ENCODE measurements at regions not wholly inside any gene's neighbourhood (a gene's known extent, or its start where the extent isn't known, plus 50 kb on each side); places are given as distances from the start of the nearest gene placed in this dataset.

DNA sequence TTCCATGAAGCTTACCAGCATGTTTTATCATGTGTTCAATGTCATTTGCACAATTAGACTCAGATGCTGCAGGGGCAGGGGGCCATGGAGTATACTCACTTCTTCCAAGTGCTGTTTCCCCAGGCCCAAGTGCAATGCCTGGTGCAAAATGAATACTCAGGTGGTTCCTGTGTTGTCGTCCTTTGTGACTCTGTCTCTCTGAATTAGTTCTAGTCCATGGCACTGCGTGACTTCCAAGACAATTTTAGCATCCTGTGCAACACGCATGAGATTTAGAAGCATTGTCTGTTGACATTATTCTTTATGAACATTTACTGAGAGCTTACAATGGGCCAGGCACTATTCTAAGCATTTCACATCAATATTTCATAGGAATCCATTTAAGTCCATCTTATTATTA, 769.7 kb upstream of the RBFOX1 start:
- no peaks in the 10 kb centered on the region for H3K36me3 Mint-ChIP-seq (ENCODE audit: low read depth)
- TF ChIP-seq, protein P1, sequence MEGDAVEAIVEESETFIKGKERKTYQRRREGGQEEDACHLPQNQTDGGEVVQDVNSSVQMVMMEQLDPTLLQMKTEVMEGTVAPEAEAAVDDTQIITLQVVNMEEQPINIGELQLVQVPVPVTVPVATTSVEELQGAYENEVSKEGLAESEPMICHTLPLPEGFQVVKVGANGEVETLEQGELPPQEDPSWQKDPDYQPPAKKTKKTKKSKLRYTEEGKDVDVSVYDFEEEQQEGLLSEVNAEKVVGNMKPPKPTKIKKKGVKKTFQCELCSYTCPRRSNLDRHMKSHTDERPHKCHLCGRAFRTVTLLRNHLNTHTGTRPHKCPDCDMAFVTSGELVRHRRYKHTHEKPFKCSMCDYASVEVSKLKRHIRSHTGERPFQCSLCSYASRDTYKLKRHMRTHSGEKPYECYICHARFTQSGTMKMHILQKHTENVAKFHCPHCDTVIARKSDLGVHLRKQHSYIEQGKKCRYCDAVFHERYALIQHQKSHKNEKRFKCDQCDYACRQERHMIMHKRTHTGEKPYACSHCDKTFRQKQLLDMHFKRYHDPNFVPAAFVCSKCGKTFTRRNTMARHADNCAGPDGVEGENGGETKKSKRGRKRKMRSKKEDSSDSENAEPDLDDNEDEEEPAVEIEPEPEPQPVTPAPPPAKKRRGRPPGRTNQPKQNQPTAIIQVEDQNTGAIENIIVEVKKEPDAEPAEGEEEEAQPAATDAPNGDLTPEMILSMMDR (IDR thresholded peaks at IDR 0.05) = no peak
- no peaks in the 10 kb centered on the region for H3K4me1 Mint-ChIP-seq (ENCODE audit: low read depth)
- no peak overlapping the region for H3K4me3 Mint-ChIP-seq
- H3K27ac Mint-ChIP-seq = no peak overlapping the region
- no peak for DNase-seq
- H3K27me3 Mint-ChIP-seq (ENCODE audit: insufficient read depth) = no peaks in the 10 kb centered on the region
- H3K9me3 Mint-ChIP-seq = peaks cover 55% of the 10 kb centered on the region

DNA sequence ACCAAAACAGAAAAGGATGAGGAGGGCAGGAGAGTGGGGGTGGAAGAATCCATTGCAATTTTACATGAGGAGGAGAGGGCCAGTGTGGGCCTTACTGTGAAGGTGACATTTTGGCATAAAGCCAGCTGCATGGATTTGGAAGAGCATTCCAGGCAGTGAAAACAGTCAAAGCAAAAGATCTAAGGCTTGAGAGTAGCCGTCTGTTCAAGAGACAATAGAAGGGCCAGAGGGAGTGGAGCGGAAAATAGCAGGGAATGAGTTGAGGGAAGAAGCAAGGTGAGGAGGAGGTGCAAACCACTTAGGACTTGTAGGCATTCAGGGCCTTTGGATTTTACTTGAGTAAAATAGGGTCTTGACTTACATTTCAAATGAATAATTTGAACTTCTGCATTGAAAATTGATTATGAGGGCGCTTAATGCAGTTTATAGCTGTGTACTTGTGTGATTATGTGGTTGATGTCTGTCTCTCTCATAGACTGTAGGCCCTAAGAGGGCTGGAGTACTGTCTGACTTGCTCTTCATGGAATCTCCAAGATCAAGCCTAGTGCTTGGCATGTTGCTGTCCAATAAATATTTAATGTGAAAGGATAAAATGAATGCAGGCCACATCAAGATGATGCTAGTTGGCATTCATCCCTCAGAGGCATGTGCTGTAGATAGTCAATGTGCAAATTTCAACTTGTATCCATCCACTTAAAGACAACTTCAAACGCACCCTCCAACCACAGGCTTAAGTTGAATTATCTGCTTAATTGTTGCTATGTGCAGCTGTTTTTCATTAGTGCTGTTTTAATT, 772.1 kb upstream of the RBFOX1 start:
- Mint-ChIP-seq H3K9me3 (peaks cover 58% of the 10 kb centered on the region), H3K36me3 (ENCODE audit: low read depth) (no peaks in the 10 kb centered on the region), H3K27me3 (ENCODE audit: insufficient read depth) (no peaks in the 10 kb centered on the region), H3K4me1 (ENCODE audit: low read depth) (no peaks in the 10 kb centered on the region), H3K27ac (no peak overlapping the region), H3K4me3 (no peak overlapping the region)
- DNase-seq = no peak
- TF ChIP-seq, protein P1 (IDR thresholded peaks at IDR 0.05) = no peak

DNA sequence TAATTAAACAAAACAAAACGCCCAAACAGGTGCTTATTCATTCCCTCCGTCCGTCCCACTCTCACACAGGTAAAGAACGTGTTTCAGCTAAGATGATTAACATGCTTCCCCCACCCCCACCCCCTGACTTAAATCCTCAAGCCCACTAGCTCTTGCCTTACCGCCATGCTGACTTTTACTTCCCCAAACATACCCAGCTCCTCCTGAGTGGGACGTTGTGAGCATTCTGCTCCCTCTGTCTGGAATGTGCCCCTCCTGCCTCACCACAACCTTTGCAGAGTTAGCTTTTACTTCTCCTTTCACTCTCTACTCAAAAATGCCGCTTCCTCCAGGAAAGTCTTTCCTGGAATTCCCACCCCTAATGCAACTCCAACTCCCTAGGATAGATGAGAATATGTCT, 774.0 kb upstream of the RBFOX1 start:
- Mint-ChIP-seq H3K36me3 (ENCODE audit: low read depth) (no peaks in the 10 kb centered on the region), H3K4me1 (ENCODE audit: low read depth) (no peaks in the 10 kb centered on the region), H3K4me3 (no peak overlapping the region), H3K9me3 (peaks cover 58% of the 10 kb centered on the region), H3K27ac (no peak overlapping the region), H3K27me3 (ENCODE audit: insufficient read depth) (no peaks in the 10 kb centered on the region)
- TF ChIP-seq, protein P1 (IDR thresholded peaks at IDR 0.05) = no peak
- DNase-seq = no peak

DNA sequence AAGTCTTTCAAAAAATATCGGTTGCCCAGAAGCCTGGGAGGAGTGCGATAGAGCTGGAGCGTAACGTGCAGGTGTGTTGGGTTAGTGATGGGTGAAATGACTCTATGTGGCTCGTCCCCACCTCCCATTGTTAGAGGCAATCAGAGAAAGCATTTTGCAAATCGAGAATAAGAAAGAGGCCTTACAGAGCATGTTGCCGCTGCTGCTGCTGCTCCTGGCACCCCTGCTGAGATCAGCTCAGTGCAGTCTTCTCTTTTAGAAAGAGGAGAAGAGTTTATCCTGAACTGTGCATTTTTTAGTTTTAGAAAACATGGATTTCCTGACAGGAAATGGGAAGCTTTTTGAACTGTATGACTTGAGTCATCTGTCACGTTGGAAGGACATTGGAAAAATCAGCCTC, 774.5 kb upstream of the RBFOX1 start:
- TF ChIP-seq, protein P1 (IDR thresholded peaks at IDR 0.05) = no peak
- Mint-ChIP-seq H3K27me3 (ENCODE audit: insufficient read depth) (no peaks in the 10 kb centered on the region), H3K9me3 (peaks cover 58% of the 10 kb centered on the region), H3K27ac (no peak overlapping the region), H3K36me3 (ENCODE audit: low read depth) (no peaks in the 10 kb centered on the region), H3K4me1 (ENCODE audit: low read depth) (no peaks in the 10 kb centered on the region), H3K4me3 (no peak overlapping the region)
- no peak for DNase-seq

DNA sequence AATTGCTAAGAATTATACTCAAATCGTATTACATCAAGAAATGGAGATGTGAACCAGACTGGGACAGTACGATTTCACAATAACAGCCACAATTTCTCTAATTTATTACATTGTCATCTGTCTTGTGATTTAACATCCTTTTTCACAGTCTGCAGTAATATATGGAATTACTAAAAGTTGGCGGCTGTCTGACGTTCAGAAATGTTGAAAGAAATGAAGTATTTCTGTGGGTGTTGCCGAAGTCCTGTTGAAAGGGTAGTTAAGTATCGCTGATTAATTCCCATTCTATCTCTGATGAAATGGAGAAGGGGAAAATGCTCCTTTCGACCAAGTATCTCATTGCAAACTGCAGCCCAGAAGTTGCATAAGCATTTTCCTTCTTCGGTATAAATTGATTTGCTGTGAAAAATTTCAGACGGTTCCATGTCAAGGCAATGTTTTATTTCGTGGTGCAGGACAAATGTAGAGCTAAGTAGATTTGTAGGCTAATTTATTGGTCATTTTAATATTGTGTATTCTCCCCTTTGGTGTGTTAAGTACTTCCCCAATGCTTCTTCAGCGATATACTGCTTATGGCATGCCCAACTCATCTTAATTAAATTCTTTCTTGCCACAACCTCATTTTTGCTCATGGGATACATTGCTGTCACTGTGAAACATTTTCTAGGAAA, 775.2 kb upstream of the RBFOX1 start:
- TF ChIP-seq, protein P1 (IDR thresholded peaks at IDR 0.05) = no peak
- H3K27ac Mint-ChIP-seq = no peak overlapping the region
- H3K4me1 Mint-ChIP-seq (ENCODE audit: low read depth) = no peaks in the 10 kb centered on the region
- H3K9me3 Mint-ChIP-seq = peaks cover 55% of the 10 kb centered on the region
- DNase-seq = no peak
- no peaks in the 10 kb centered on the region for H3K27me3 Mint-ChIP-seq (ENCODE audit: insufficient read depth)
- H3K4me3 Mint-ChIP-seq = no peak overlapping the region
- H3K36me3 Mint-ChIP-seq (ENCODE audit: low read depth) = no peaks in the 10 kb centered on the region
